Anterior cingulate cortex (tissue), 58 donors: ENCODE measurements at regions not wholly inside any gene's neighbourhood (a gene's known extent, or its start where the extent isn't known, plus 50 kb on each side); places are given as distances from the start of the nearest gene placed in this dataset.

Experiments
- DNase-seq, 58 donors: peaks; one replicate each; lab custom pipeline; 2025; lab: John Stamatoyannopoulos, UW

DNA sequence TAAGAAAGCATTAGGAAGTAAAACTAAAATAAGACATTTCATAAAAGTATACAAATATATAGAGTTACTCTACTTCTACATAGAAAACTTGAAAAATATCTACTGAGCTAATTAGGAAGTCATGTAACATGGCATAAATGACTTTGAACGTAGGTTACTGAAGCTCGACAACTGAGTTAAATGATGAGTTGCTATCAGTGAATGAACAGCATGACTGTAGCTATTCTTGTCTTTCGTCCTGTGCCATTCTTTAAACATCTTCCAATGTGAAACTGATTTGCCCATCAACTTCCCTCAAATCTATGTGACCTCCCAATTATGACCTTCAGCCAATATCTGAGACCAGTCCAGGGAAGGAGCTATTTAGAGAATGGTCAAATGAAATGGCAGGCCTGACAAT lies 113.5 kb upstream of the NEBL start:
- no peak for DNase-seq

- no peak for DNase-seq
Measured at GRCh38 chr10:21003240-21003822, 106.2 kb upstream of the NEBL start.

DNA sequence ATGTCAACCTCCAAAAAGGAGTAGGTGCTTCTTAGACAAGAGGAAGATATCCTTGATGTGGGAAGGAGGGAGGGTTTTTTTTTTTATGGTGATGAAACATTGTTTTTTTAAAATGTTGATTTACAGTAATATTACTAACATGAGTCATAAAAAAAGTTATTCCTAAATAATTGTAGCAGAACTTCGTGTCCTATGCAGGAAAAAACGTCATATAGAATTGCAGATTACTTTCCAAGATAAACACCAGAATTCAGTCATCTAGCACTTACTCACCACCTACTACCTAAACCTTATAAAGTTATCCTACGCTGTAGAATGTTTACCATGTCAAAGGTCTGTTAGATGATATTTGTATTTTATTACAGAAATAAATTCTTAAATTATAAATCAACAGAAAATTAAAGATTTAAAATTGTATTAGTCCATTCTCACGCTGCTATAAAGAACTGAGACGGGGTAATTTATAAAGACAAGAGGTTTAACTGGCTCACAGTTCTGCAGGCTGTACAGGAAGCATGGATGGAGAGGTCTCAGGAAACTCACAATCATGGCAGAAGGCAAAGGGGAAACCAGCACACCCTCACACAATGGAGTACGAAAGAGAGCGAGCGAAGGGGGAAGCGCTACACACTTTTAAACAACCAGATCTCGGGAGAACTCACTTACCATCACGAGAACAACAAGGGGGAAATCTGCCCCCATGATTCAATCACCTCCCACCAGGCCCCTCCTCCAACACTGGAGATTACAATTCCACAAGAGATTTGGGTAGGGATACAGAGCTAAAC lies 105.2 kb upstream of the NEBL start:
- DNase-seq: no peak

DNA sequence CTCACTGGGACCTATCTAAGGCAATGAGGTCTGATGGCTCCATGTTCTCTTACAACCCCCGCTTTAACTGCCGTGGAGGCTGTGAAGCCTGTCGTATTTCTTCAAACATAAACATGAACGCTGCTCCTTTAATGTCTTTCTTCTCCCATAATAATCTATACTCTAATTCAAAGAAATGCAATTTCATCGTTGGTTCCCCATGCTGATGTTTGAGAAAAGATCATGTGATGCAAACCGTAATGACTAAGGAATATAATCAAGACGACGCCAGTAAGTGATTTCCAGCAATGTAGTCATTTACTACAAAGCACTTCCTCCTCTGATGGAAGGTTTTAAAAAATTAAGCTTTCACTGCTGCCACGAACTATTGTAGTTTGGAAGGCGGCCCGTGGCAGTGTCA lies 102.6 kb upstream of the NEBL start:
- DNase-seq: no peak

DNA sequence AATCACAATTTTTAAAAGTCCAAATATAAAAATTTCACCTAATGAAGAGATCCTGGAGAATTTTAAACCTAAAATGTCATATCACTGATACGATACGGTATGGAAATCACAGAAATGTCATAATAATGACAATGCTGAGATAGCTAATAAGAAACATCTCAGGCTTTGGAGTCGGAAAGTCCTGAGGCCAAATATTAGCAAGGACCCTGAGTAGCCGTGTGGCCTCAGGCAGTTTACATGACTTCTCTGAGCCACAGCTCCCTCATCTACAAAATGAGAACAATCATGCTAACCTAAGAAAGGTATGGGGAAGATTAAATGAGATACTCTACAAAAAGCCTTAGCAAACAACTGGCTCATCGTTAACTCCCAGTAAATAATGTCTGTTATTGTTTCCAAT lies 100.9 kb upstream of the NEBL start:
- DNase-seq: no peak

DNA sequence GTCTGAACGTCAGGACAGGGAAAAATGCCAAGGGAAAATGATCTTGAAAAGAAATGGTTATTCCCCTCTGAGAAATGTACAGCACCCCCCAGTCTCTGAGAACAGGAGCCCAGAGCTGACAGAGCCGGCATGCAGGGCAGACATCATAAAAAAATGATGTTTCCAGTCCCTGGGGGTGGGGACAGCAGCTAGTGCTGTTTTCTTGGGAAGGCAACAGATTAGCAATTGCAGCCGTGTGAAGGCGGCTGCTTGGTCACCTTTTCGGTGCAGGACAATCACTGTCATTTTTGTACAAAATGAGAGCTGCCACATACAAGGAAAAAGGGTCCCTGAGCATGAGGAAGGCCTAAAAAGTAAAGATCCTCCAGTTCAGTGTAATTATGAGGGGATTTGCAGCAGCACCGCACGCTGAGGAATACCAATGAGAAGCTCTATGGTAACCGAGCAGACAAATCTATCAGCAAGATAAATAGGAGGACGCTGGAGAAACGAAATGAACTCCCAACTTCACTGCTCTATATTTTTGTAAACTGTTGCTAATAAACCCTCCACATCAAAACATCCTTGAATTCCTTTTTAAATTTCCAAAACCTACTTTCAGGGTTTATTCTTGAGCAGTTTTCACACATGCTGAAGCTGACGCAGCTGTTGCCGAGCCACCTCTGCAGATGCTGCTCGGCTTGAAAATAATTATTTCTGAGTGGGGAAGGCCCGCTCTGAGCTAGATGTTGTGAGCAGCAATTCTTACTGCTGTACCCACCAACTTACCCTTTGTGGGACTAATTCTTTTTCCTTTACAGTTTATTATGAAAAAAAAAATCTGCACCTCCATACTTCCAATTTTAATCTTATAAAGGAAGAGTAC lies 98.2 kb upstream of the NEBL start:
- DNase-seq: peak in 11 of 58 donors; percentile 3 to 57 (median 17)

- DNase-seq: no peak
Measured at GRCh38 chr10:20993830-20994527, 96.9 kb upstream of the NEBL start.

- DNase-seq: no peak
Measured at GRCh38 chr10:20993389-20993788, 96.3 kb upstream of the NEBL start.

- no peak for DNase-seq
Measured at GRCh38 chr10:20991526-20991925, 94.4 kb upstream of the NEBL start.

GRCh38 chr10:20990604-20991003 lies 93.5 kb upstream of the NEBL start:
- DNase-seq: no peak

- no peak for DNase-seq
Measured at GRCh38 chr10:20988357-20988983, 91.4 kb upstream of the NEBL start.

DNA sequence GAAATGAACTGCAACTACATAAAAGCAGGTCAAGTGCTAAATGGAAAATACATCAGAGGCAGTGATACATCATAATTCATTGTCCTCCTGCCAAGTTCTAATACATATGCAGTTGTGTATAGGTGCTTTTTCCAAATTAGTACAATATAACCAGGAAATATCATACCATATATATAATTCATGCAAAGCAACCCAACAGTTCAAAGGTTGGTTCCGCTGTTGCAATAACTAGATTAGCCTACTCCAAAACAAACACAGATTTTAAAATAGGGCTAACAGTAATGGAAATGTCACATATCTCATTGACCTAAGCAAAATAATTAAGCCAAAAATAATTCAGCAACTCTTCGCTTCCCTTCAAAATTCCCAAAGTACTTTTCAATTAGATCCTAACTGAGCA lies 88.9 kb upstream of the NEBL start:
- no peak for DNase-seq

GRCh38 chr10:20984662-20985061 lies 87.6 kb upstream of the NEBL start:
- no peak for DNase-seq

DNA sequence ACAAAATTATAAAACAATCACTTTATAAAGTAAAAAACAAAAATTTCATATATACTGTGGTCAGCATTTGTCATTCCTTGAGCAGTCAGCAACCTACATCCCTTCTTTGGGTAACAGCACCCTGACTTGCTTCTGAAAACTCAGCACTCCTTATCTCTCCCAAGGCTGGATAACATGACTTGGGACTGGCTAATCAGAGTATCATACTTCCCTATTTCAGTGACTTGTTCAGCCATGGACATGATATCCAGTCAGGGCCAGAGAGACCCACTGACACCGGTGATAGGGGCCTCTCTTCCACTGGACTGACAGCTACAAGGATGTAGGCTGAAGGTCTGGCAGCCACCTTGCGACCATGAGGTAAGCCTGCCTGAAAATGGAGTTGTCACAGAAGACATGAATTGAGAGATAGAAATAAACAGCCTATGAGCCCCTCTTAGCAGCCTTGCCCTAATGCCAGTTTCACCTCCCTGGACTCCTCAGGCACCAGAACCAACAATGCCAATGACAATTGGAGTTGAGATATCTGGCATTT lies 84.4 kb upstream of the NEBL start:
- no peak for DNase-seq

- no peak for DNase-seq
Measured at GRCh38 chr10:20978617-20979016, 81.5 kb upstream of the NEBL start.

- no peak for DNase-seq
Measured at GRCh38 chr10:20977300-20977699, 80.2 kb upstream of the NEBL start.

DNA sequence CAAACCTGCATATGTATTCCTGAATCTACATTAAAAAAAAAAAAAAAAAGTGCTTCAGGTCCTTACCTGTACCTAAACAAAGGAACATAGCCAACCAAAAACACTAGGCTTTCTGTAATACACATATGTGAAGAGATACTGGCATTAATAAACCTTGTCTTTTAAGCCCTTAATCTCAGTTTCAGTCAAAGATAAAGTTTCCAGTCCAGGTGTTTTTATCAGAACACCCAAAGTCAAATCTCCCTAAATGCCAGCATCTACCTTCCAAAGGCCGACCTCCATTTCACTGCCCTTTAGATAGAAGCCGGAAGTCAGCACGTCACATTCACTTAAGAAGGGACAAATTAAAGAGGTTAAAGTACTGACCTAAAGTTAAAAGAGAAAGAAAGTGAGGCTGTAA lies 79.8 kb upstream of the NEBL start:
- DNase-seq: no peak

- no peak for DNase-seq
Measured at GRCh38 chr10:20976390-20976789, 79.3 kb upstream of the NEBL start.

DNA sequence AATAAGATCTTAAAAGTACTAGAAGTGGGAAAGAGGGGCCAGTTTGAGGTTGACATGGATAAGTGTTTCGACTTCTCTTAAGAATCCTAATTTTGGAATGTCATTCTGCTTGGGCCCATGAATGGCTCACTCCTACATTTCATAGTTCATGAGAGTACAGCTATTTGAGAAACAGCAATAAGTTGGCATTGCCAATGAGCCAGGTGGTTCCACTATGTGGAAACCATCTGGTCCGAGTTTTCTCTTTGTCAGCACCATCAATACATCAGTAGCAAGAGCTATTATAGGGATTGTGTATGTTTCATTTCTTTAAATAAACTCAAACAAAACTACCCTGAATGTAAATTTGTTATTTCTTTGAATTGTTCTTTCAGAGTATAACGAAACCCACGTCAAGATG lies 78.1 kb upstream of the NEBL start:
- peak in 2 of 58 donors; percentile 21 to 42 for DNase-seq

DNA sequence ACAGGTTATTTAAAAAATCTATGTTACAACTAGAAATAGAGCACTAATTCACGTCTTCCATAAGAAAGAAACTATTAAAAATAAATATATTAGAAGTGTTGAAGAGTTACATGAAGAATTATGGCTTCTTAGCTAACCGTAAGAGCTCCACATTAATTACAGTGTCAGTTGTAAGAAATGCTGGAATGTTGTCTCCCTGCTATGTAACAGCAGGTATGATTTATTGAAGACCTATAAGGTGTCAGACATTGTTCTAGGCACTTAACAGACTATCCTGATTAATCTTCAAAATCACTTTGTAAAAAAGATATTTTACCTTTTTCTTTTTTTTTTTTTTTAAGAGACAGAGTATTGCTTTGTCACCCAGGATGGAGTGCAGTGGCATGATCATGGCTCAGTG lies 75.8 kb upstream of the NEBL start:
- DNase-seq: no peak
